ENCODE measurements at regions not wholly inside any gene's neighbourhood (a gene's known extent, or its start where the extent isn't known, plus 50 kb on each side); places are given as distances from the start of the nearest gene placed in this dataset.

DNA sequence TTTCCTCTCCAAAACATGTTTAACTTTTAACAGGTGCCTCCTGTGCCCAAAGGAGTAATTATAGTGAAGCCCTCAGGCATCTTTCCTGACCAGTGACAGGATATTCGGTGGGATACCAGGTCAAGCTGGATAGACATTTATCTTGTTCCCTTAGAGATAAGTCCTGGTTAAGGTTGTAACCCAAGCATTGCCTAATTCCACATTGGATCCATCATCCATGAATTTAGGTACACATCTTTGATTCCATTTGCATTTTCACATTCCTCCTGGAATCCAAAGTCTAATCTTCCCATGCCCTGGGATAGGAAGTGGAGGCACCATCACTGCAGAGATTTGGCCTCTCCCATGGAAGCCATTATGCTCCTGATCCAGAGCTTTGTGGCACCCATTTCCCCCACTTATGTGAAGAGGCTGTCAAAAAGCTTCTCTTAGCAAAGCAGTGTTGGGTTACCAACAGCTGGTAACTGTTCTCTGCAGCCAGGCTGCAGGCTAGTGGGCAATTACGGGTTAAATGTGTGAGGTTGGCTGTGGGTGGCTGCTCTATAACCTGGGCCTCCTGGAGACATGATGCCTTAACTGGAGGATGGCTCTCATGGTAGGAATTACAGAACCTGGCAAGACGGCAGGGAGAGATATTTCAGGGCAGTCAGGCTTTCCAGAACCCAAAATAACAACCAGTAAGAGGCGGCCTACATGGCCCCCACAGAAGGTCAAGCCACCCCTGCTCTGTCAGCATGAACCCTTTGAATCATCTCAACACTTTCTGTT lies 96.9 kb upstream of the VGLL2 start (continued):
- TF ChIP-seq MED1 (CRISPR knock-in tag; IDR thresholded peaks at IDR 0.05) = no peak
- TF ChIP-seq RAD21 (CRISPR knock-in tag; IDR thresholded peaks at IDR 0.05) = no peak
- TF ChIP-seq NFE2L2 (IDR thresholded peaks at IDR 0.05; ENCODE audit: low read length) = no peak
- no peak for TF ChIP-seq NR2F1 (CRISPR knock-in tag; IDR thresholded peaks at IDR 0.05)
- TF ChIP-seq KDM5A (IDR thresholded peaks at IDR 0.05; ENCODE audit: borderline replicate concordance, low read length) = no peak
- TF ChIP-seq ZNF501 (CRISPR knock-in tag; IDR thresholded peaks at IDR 0.05) = no peak

GRCh38 chr6:117169064-117169665 lies 96.2 kb upstream of the VGLL2 start:
- no peaks in the 10 kb centered on the region for H3K27me3 ChIP-seq (ENCODE audit: control insufficient read depth in 1 of 2, insufficient read depth in 2 of 2, low read length in 2 of 2)
- H3K9me3 ChIP-seq (ENCODE audit: low read length) = no peaks in the 10 kb centered on the region
- H3K9ac ChIP-seq (ENCODE audit: insufficient read depth, low read depth, low read length) = no peak overlapping the region
- H3K4me3 ChIP-seq (replicated peaks in 1 of 3; ENCODE audit: insufficient read depth in 1 of 3, low read depth in 2 of 3, low read length in 3 of 3) = no peak overlapping the region
- DNase-seq (ENCODE audit: low spot score) = no peak
- WGBS (ENCODE audit: low lambda C conversion rate) = 61% methylated on average over 5 of the region's 5 CpGs
- no peak overlapping the region for H3K27ac ChIP-seq (ENCODE audit: extremely low read length, insufficient read depth, low read length)
- H3K4me2 ChIP-seq (ENCODE audit: low read depth, low read length) = no peak overlapping the region
- CTCF ChIA-PET (ENCODE audit: low intra/inter-chr PET ratio, low total read pairs) = no interaction called here
- H2AFZ ChIP-seq (ENCODE audit: low read length) = no peak overlapping the region
- POLR2A ChIA-PET = no interaction called here
- H3K36me3 ChIP-seq (replicated peaks in 1 of 2; ENCODE audit: control insufficient read depth in 1 of 2, insufficient read depth in 2 of 2, low read length in 2 of 2) = no peaks in the 10 kb centered on the region
- FAIRE-seq = no peak
- no peaks in the 10 kb centered on the region for H3K4me1 ChIP-seq (ENCODE audit: insufficient read depth, low read length)
- H4K20me1 ChIP-seq (ENCODE audit: insufficient read depth, low read length) = no peaks in the 10 kb centered on the region
- BruUV-seq (replicated peaks) = no TSS peak
- intact Hi-C loops (cut with micrococcal nuclease; ENCODE audit: unreplicated experiment) = no loop called here
- ATAC-seq = no peak
- in situ Hi-C loops (cut with HindIII; ENCODE audit: extremely low pct_ligation_motif_present, low pct_unique_long_range_greater_than_20kb) = no loop called here
- no peaks in the 10 kb centered on the region for H3K79me2 ChIP-seq (ENCODE audit: insufficient read depth, low read length)
- TF ChIP-seq ZNF558 (CRISPR knock-in tag; IDR thresholded peaks at IDR 0.05; ENCODE audit: borderline replicate concordance) (no peak), MED13 (CRISPR knock-in tag; IDR thresholded peaks at IDR 0.05) (no peak), CREB1 (IDR thresholded peaks at IDR 0.05) (no peak), CREB1 (CRISPR knock-in tag; IDR thresholded peaks at IDR 0.05) (no peak), NR3C1 (CRISPR knock-in tag; IDR thresholded peaks at IDR 0.05) (no peak), BATF2 (CRISPR knock-in tag; IDR thresholded peaks at IDR 0.05) (no peak), ZNF784 (CRISPR knock-in tag; IDR thresholded peaks at IDR 0.05; ENCODE audit: borderline replicate concordance) (no peak), PHF21A (CRISPR knock-in tag; IDR thresholded peaks at IDR 0.05) (no peak), ETV5 (CRISPR knock-in tag; IDR thresholded peaks at IDR 0.05; ENCODE audit: borderline replicate concordance) (no peak), ZNF780A (CRISPR knock-in tag; IDR thresholded peaks at IDR 0.05) (no peak), ZNF30 (CRISPR knock-in tag; IDR thresholded peaks at IDR 0.05) (no peak), ERF (CRISPR knock-in tag; IDR thresholded peaks at IDR 0.05) (no peak)
- TF ChIP-seq, protein P1, sequence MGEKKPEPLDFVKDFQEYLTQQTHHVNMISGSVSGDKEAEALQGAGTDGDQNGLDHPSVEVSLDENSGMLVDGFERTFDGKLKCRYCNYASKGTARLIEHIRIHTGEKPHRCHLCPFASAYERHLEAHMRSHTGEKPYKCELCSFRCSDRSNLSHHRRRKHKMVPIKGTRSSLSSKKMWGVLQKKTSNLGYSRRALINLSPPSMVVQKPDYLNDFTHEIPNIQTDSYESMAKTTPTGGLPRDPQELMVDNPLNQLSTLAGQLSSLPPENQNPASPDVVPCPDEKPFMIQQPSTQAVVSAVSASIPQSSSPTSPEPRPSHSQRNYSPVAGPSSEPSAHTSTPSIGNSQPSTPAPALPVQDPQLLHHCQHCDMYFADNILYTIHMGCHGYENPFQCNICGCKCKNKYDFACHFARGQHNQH (CRISPR knock-in tag; IDR thresholded peaks at IDR 0.05) = no peak
- TF ChIP-seq, protein P2, sequence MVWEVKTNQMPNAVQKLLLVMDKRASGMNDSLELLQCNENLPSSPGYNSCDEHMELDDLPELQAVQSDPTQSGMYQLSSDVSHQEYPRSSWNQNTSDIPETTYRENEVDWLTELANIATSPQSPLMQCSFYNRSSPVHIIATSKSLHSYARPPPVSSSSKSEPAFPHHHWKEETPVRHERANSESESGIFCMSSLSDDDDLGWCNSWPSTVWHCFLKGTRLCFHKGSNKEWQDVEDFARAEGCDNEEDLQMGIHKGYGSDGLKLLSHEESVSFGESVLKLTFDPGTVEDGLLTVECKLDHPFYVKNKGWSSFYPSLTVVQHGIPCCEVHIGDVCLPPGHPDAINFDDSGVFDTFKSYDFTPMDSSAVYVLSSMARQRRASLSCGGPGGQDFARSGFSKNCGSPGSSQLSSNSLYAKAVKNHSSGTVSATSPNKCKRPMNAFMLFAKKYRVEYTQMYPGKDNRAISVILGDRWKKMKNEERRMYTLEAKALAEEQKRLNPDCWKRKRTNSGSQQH (CRISPR knock-in tag; IDR thresholded peaks at IDR 0.05; ENCODE audit: low read depth) = no peak

Measured in HepG2 (cell line).